GM19324 (cell line): ENCODE measurements at regions not wholly inside any gene's neighbourhood (a gene's known extent, or its start where the extent isn't known, plus 50 kb on each side); places are given as distances from the start of the nearest gene placed in this dataset.

Experiments
- ATAC-seq: cut with Tn5 transposase; IDR thresholded peaks from one replicate; pipeline ENCODE4 v1.9.1; 2021; ENCODE audit warnings: mild to moderate bottlenecking, moderate library complexity; ENCODE audit not compliant: unreplicated experiment, low FRiP score

- ATAC-seq: no peak
Measured at GRCh38 chr3:124559846-124560574, 170.2 kb upstream of the UMPS start.

GRCh38 chr3:124560666-124561215, 169.5 kb upstream of the UMPS start:
- no peak for ATAC-seq

- no peak for ATAC-seq
Measured at GRCh38 chr3:124562769-124563168, 167.5 kb upstream of the UMPS start.

- ATAC-seq: no peak
Measured at GRCh38 chr3:124563376-124563775, 166.9 kb upstream of the UMPS start.

- no peak for ATAC-seq
Measured at GRCh38 chr3:124565013-124565412, 165.2 kb upstream of the UMPS start.

GRCh38 chr3:124565551-124565950, 164.7 kb upstream of the UMPS start:
- ATAC-seq: no peak

GRCh38 chr3:124566701-124567100, 163.6 kb upstream of the UMPS start:
- ATAC-seq: no peak

- ATAC-seq: no peak
Measured at GRCh38 chr3:124567179-124567578, 163.1 kb upstream of the UMPS start.

- ATAC-seq: no peak
Measured at GRCh38 chr3:124569761-124570160, 160.5 kb upstream of the UMPS start.

GRCh38 chr3:124570232-124570631, 160.0 kb upstream of the UMPS start:
- no peak for ATAC-seq

GRCh38 chr3:124572851-124573405, 157.3 kb upstream of the UMPS start:
- ATAC-seq: no peak

- no peak for ATAC-seq
Measured at GRCh38 chr3:124574012-124574411, 156.2 kb upstream of the UMPS start.

- ATAC-seq: no peak
Measured at GRCh38 chr3:124576565-124577493, 153.4 kb upstream of the UMPS start.

GRCh38 chr3:124577494-124578167, 152.6 kb upstream of the UMPS start:
- no peak for ATAC-seq

- ATAC-seq: no peak
Measured at GRCh38 chr3:124579641-124580040, 150.6 kb upstream of the UMPS start.

- no peak for ATAC-seq
Measured at GRCh38 chr3:124582196-124582595, 148.1 kb upstream of the UMPS start.

- ATAC-seq: no peak
Measured at GRCh38 chr3:124582621-124583395, 147.4 kb upstream of the UMPS start.

- ATAC-seq: no peak
Measured at GRCh38 chr3:124584245-124584551, 146.1 kb upstream of the UMPS start.

- ATAC-seq: no peak
Measured at GRCh38 chr3:124584552-124585391, 145.5 kb upstream of the UMPS start.
